HEK293 (cell line): ENCODE measurements at regions not wholly inside any gene's neighbourhood (a gene's known extent, or its start where the extent isn't known, plus 50 kb on each side); places are given as distances from the start of the nearest gene placed in this dataset.

ENCODE experiments used
- CTCF ChIA-PET: fragments of 350-600 bp; formaldehyde crosslinking; extraction: SDS; loops from one replicate; lab custom pipeline; 2021; ENCODE audit warnings: antibody characterized with exemption; lab: Yijun Ruan, JAX
- POLR2A ChIA-PET: fragments of 300-600 bp; formaldehyde crosslinking; extraction: SDS; loops from one replicate; lab custom pipeline; 2020; ENCODE audit warnings: antibody characterized with exemption, inconsistent platforms; lab: Yijun Ruan, JAX
- H3K27ac ChIP-seq: fragments of 200-500 bp; sonication (Bioruptor generic); 2 replicates; pipeline ENCODE4 v1.5.1; 2014; ENCODE audit warnings: low read depth, low read length, control low read depth, inconsistent platforms; ENCODE audit errors: extremely low read depth
- H3K36me3 ChIP-seq, 2 experiments: fragments of 200-500 bp in 1 of 2; sonication (Bioruptor generic) in 1 of 2; 1 replicate in 1 of 2; 2 replicates in 1 of 2; pipeline ENCODE4 v1.5.1; 2014 to 2017; ENCODE audit warnings: inconsistent platforms in 2 of 2, low read length in 2 of 2; ENCODE audit not compliant: control insufficient read depth in 2 of 2, insufficient read depth in 1 of 2
- H3K4me1 ChIP-seq: fragments of 200-500 bp; sonication (Bioruptor generic); 2 replicates; pipeline ENCODE4 v1.5.1; 2014; ENCODE audit warnings: mild to moderate bottlenecking, low read length, inconsistent platforms; ENCODE audit not compliant: control insufficient read depth, insufficient read depth
- H3K4me3 ChIP-seq: 2 replicates; pipeline ENCODE4 v1.5.1; 2011; ENCODE audit warnings: low read depth, mild to moderate bottlenecking, control low read depth, low read length, moderate library complexity
- H3K9me3 ChIP-seq: fragments of 200-500 bp; sonication (Bioruptor generic); 2 replicates; pipeline ENCODE4 v1.5.1; 2014; ENCODE audit warnings: low read depth, low read length, inconsistent platforms; ENCODE audit not compliant: control insufficient read depth, insufficient read depth
- GLIS2 ChIP-seq: fragments of 450-650 bp; formaldehyde crosslinking; IDR thresholded peaks from 2 replicates; pipeline ENCODE4 v1.5.1; 2016; ENCODE audit warnings: missing biosample characterization, missing genetic modification characterization
- KLF1 ChIP-seq: fragments of 450-650 bp; formaldehyde crosslinking; IDR thresholded peaks from 2 replicates; pipeline ENCODE4 v1.5.1; 2016; ENCODE audit warnings: missing biosample characterization, missing genetic modification characterization
- KLF10 ChIP-seq: fragments of 450-650 bp; IDR thresholded peaks from 2 replicates; pipeline ENCODE4 v1.5.1; 2018; ENCODE audit warnings: missing biosample characterization, mild to moderate bottlenecking, missing genetic modification characterization
- RBAK ChIP-seq: fragments of 450-650 bp; formaldehyde crosslinking; IDR thresholded peaks from 2 replicates; pipeline ENCODE4 v1.5.1; 2016; ENCODE audit warnings: missing biosample characterization, missing genetic modification characterization
- SCRT2 ChIP-seq: fragments of 450-650 bp; formaldehyde crosslinking; IDR thresholded peaks from 2 replicates; pipeline ENCODE4 v1.5.1; 2016; ENCODE audit warnings: missing biosample characterization, missing genetic modification characterization
- ZBTB7A ChIP-seq: fragments of 450-650 bp; formaldehyde crosslinking; IDR thresholded peaks from 2 replicates; pipeline ENCODE4 v1.5.1; 2016; ENCODE audit warnings: low read depth, missing biosample characterization, missing genetic modification characterization
- ZNF16 ChIP-seq: fragments of 450-650 bp; formaldehyde crosslinking; IDR thresholded peaks from 2 replicates; pipeline ENCODE4 v1.5.1; 2016; ENCODE audit warnings: low read depth, missing biosample characterization, missing genetic modification characterization
- ZNF174 ChIP-seq: fragments of 450-650 bp; formaldehyde crosslinking; IDR thresholded peaks from 2 replicates; pipeline ENCODE4 v1.5.0; 2017; ENCODE audit warnings: missing biosample characterization, mild to moderate bottlenecking, missing genetic modification characterization
- ZNF214 ChIP-seq: fragments of 450-650 bp; formaldehyde crosslinking; IDR thresholded peaks from 2 replicates; pipeline ENCODE4 v1.5.1; 2017; ENCODE audit warnings: missing biosample characterization, mild to moderate bottlenecking, missing genetic modification characterization, borderline replicate concordance
- ZNF26 ChIP-seq: fragments of 450-650 bp; formaldehyde crosslinking; IDR thresholded peaks from 2 replicates; pipeline ENCODE4 v1.5.1; 2016; ENCODE audit warnings: missing biosample characterization, missing genetic modification characterization
- ZNF544 ChIP-seq: fragments of 450-650 bp; formaldehyde crosslinking; IDR thresholded peaks from 2 replicates; pipeline ENCODE4 v1.5.0; 2017; ENCODE audit warnings: missing biosample characterization, missing genetic modification characterization
- ZNF623 ChIP-seq: fragments of 450-650 bp; formaldehyde crosslinking; IDR thresholded peaks from 2 replicates; pipeline ENCODE4 v1.5.1; 2016; ENCODE audit warnings: missing biosample characterization, missing genetic modification characterization
- ZNF785 ChIP-seq: fragments of 450-650 bp; formaldehyde crosslinking; IDR thresholded peaks from 2 replicates; pipeline ENCODE4 v1.5.1; 2016; ENCODE audit warnings: missing biosample characterization, missing genetic modification characterization
- TF ChIP-seq, protein P1 (sequence below): fragments of 450-650 bp; formaldehyde crosslinking; IDR thresholded peaks from 2 replicates; pipeline ENCODE4 v1.5.1; 2017; ENCODE audit warnings: missing biosample characterization, missing genetic modification characterization
- TF ChIP-seq, protein P2 (sequence below): fragments of 450-650 bp; formaldehyde crosslinking; IDR thresholded peaks from 2 replicates; pipeline ENCODE4 v1.5.1; 2017; ENCODE audit warnings: missing biosample characterization, mild to moderate bottlenecking, missing genetic modification characterization, moderate library complexity
- TF ChIP-seq, protein P3 (sequence below): fragments of 450-650 bp; formaldehyde crosslinking; optimal IDR thresholded peaks from 2 replicates; pipeline ENCODE3; 2016; ENCODE audit warnings: missing biosample characterization, mild to moderate bottlenecking, missing genetic modification characterization
- TF ChIP-seq, protein P4 (sequence below): IDR thresholded peaks from 2 replicates; pipeline ENCODE4 v1.6.1; 2011; ENCODE audit warnings: mild to moderate bottlenecking, low read depth, low read length, borderline replicate concordance

DNA sequence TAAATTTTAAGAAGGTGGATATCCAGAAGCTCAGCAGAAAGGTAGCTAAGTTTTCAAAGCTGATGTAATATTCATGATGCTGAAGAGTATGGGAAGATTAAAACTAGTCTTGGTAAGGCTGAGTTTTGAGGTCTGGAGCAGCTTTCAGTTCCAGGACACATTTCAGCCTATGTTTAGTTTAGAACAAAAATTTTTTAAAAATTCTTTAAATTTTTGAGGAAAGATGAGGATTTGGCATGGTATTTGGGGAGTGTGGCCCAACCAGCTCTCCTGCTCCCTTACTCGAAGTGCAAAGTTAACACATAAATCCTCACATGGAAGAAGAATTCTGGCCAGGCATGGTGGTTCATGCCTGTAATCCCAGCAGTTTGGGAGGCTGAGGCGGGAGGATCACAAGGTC, 1039.1 kb downstream of the NAALADL2 start:
- Histone ChIP-seq H3K4me1 (no peaks in the 10 kb centered on the region), H3K36me3 (no peaks in the 10 kb centered on the region), H3K4me3 (no peak overlapping the region), H3K9me3 (no peaks in the 10 kb centered on the region), H3K27ac (no peak overlapping the region)
- ChIA-PET POLR2A (no interaction called here), CTCF (no interaction called here)
- TF ChIP-seq ZNF785 (tag by site-specific recombination) (no peak), KLF1 (no peak), ZNF214 (tag by site-specific recombination) (no peak), ZNF544 (tag by site-specific recombination) (no peak), GLIS2 (no peak)
- TF ChIP-seq, protein P1, sequence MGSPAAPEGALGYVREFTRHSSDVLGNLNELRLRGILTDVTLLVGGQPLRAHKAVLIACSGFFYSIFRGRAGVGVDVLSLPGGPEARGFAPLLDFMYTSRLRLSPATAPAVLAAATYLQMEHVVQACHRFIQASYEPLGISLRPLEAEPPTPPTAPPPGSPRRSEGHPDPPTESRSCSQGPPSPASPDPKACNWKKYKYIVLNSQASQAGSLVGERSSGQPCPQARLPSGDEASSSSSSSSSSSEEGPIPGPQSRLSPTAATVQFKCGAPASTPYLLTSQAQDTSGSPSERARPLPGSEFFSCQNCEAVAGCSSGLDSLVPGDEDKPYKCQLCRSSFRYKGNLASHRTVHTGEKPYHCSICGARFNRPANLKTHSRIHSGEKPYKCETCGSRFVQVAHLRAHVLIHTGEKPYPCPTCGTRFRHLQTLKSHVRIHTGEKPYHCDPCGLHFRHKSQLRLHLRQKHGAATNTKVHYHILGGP: no peak
- TF ChIP-seq, all 188 proteins: peak for 0

GRCh38 chr3:175896655-175897054, 1037.5 kb downstream of the NAALADL2 start:
- TF ChIP-seq, protein P2, sequence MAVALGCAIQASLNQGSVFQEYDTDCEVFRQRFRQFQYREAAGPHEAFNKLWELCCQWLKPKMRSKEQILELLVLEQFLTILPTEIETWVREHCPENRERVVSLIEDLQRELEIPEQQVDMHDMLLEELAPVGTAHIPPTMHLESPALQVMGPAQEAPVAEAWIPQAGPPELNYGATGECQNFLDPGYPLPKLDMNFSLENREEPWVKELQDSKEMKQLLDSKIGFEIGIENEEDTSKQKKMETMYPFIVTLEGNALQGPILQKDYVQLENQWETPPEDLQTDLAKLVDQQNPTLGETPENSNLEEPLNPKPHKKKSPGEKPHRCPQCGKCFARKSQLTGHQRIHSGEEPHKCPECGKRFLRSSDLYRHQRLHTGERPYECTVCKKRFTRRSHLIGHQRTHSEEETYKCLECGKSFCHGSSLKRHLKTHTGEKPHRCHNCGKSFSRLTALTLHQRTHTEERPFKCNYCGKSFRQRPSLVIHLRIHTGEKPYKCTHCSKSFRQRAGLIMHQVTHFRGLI (tag by site-specific recombination): no peak
- no peak for TF ChIP-seq RBAK
- TF ChIP-seq ZNF174: no peak
- TF ChIP-seq, protein P3, sequence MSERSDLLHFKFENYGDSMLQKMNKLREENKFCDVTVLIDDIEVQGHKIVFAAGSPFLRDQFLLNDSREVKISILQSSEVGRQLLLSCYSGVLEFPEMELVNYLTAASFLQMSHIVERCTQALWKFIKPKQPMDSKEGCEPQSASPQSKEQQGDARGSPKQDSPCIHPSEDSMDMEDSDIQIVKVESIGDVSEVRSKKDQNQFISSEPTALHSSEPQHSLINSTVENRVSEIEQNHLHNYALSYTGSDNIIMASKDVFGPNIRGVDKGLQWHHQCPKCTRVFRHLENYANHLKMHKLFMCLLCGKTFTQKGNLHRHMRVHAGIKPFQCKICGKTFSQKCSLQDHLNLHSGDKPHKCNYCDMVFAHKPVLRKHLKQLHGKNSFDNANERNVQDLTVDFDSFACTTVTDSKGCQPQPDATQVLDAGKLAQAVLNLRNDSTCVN (tag by site-specific recombination): no peak
- TF ChIP-seq ZNF544 (tag by site-specific recombination): no peak
- TF ChIP-seq ZNF26 (tag by site-specific recombination): no peak
- no peak for TF ChIP-seq ZNF623
- TF ChIP-seq ZBTB7A (tag by site-specific recombination): no peak
- no peak for TF ChIP-seq SCRT2
- no peak for TF ChIP-seq KLF10 (tag by site-specific recombination)
- TF ChIP-seq, protein P4, sequence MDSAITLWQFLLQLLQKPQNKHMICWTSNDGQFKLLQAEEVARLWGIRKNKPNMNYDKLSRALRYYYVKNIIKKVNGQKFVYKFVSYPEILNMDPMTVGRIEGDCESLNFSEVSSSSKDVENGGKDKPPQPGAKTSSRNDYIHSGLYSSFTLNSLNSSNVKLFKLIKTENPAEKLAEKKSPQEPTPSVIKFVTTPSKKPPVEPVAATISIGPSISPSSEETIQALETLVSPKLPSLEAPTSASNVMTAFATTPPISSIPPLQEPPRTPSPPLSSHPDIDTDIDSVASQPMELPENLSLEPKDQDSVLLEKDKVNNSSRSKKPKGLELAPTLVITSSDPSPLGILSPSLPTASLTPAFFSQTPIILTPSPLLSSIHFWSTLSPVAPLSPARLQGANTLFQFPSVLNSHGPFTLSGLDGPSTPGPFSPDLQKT: no peak
- TF ChIP-seq ZNF16 (tag by site-specific recombination): no peak
- H3K4me3 ChIP-seq: no peak overlapping the region
- no peaks in the 10 kb centered on the region for H3K9me3 ChIP-seq
- ChIA-PET POLR2A (no interaction called here), CTCF (no interaction called here)
- H3K36me3 ChIP-seq: no peaks in the 10 kb centered on the region
- H3K27ac ChIP-seq: no peak overlapping the region
- H3K4me1 ChIP-seq: no peaks in the 10 kb centered on the region
